CD14-positive monocyte (primary cell): ENCODE measurements at regions not wholly inside any gene's neighbourhood (a gene's known extent, or its start where the extent isn't known, plus 50 kb on each side); places are given as distances from the start of the nearest gene placed in this dataset.

Source experiments
- DNase-seq, 3 donors: peaks; one replicate each; pipeline ENCODE4 v3.0.0-alpha.2; 2011 to 2022
- H2AFZ ChIP-seq: 2 replicates; pipeline ENCODE4 v1.6.0; 2012; ENCODE audit warnings: mild to moderate bottlenecking, low read depth, low read length, inconsistent platforms; ENCODE audit not compliant: insufficient read depth, poor library complexity, severe bottlenecking
- H3K27ac ChIP-seq, 2 donors: 1 replicate in 1 of 2; 2 replicates in 1 of 2; pipeline ENCODE4 v1.5.1; 2012 to 2013; ENCODE audit warnings: low read length in 2 of 2, control low read depth in 1 of 2, inconsistent platforms in 1 of 2, low read depth in 1 of 2, mild to moderate bottlenecking in 1 of 2
- H3K27me3 ChIP-seq, 2 donors: one replicate each; pipeline versions ENCODE4 v1.6.0 to v1.6.1; 2011 to 2013; ENCODE audit warnings: low read length in 2 of 2; ENCODE audit not compliant: control insufficient read depth in 2 of 2, insufficient read depth in 2 of 2
- H3K36me3 ChIP-seq, 2 donors: replicated peaks in 1 of 2; 1 replicate in 1 of 2; 2 replicates in 1 of 2; pipeline versions ENCODE4 v1.5.1 to v1.6.1; 2012 to 2013; ENCODE audit warnings: low read length in 2 of 2, control low read depth in 1 of 2, inconsistent platforms in 1 of 2, mild to moderate bottlenecking in 1 of 2; ENCODE audit not compliant: insufficient read depth in 2 of 2, control insufficient read depth in 1 of 2
- H3K4me1 ChIP-seq, 2 donors: 1 replicate in 1 of 2; 2 replicates in 1 of 2; pipeline versions ENCODE4 v1.5.1 to v1.6.1; 2012 to 2013; ENCODE audit warnings: low read length in 2 of 2, control low read depth in 1 of 2, inconsistent platforms in 1 of 2, mild to moderate bottlenecking in 1 of 2, moderate library complexity in 1 of 2; ENCODE audit not compliant: insufficient read depth in 2 of 2, control insufficient read depth in 1 of 2
- H3K4me2 ChIP-seq: replicated peaks from 2 replicates; pipeline ENCODE3; 2012; ENCODE audit warnings: low read length, moderate library complexity, mild to moderate bottlenecking; ENCODE audit not compliant: poor library complexity, severe bottlenecking; ENCODE audit errors: extremely low read depth
- H3K4me3 ChIP-seq, 3 experiments: fragments of 200-600 bp in 1 of 3; sonication (generic) in 1 of 3; replicated peaks in 1 of 3; 1 replicate in 2 of 3; 2 replicates in 1 of 3; pipeline ENCODE4 v1.5.1; 2011 to 2013; ENCODE audit warnings: low read length in 3 of 3, mild to moderate bottlenecking in 3 of 3, control low read depth in 2 of 3, low read depth in 2 of 3, inconsistent platforms in 1 of 3, moderate library complexity in 1 of 3
- H3K79me2 ChIP-seq: 2 replicates; pipeline ENCODE4 v1.6.0; 2012; ENCODE audit warnings: mild to moderate bottlenecking, control low read depth, inconsistent platforms, low read length, moderate library complexity; ENCODE audit not compliant: insufficient read depth
- H3K9ac ChIP-seq: 2 replicates; pipeline ENCODE4 v1.6.0; 2017; ENCODE audit warnings: low read length, mild to moderate bottlenecking; ENCODE audit not compliant: insufficient read depth, poor library complexity, severe bottlenecking
- H3K9me3 ChIP-seq, 2 donors: replicated peaks in 1 of 2; 1 replicate in 1 of 2; 2 replicates in 1 of 2; pipeline versions ENCODE4 v1.5.1 to v1.6.1; 2012 to 2013; ENCODE audit warnings: low read length in 2 of 2, control low read depth in 1 of 2; ENCODE audit not compliant: control insufficient read depth in 1 of 2, insufficient read depth in 1 of 2
- H4K20me1 ChIP-seq: 2 replicates; pipeline ENCODE4 v1.6.0; 2012; ENCODE audit warnings: mild to moderate bottlenecking, low read length, control low read depth, moderate library complexity; ENCODE audit not compliant: insufficient read depth
- H3K27ac Mint-ChIP-seq, 7 donors: one replicate each; pipeline ENCODE4 v1.8.0; 2020; ENCODE audit warnings: mild to moderate bottlenecking in 7 of 7, mixed read lengths in 7 of 7, moderate library complexity in 6 of 7, inconsistent platforms in 2 of 7
- H3K27me3 Mint-ChIP-seq, 3 donors: one replicate each; pipeline ENCODE4 v1.8.0; 2021 to 2022; ENCODE audit warnings: low read depth in 3 of 3, mild to moderate bottlenecking in 3 of 3, mixed read lengths in 3 of 3, moderate library complexity in 3 of 3, inconsistent platforms in 1 of 3
- H3K36me3 Mint-ChIP-seq, 2 donors: one replicate each; pipeline ENCODE4 v1.8.0; 2020; ENCODE audit warnings: mixed read lengths in 2 of 2, inconsistent platforms in 1 of 2, mild to moderate bottlenecking in 1 of 2
- H3K4me1 Mint-ChIP-seq: one replicate; pipeline ENCODE4 v1.8.0; 2020; ENCODE audit warnings: mild to moderate bottlenecking, mixed read lengths
- H3K4me3 Mint-ChIP-seq, 2 donors: one replicate each; pipeline ENCODE4 v1.8.0; 2020; ENCODE audit warnings: mild to moderate bottlenecking in 2 of 2, mixed read lengths in 2 of 2, moderate library complexity in 1 of 2
- H3K9me3 Mint-ChIP-seq, 7 donors: one replicate each; pipeline ENCODE4 v1.8.0; 2020 to 2022; ENCODE audit warnings: mixed read lengths in 7 of 7, mild to moderate bottlenecking in 6 of 7, moderate library complexity in 6 of 7, inconsistent platforms in 2 of 7
- WGBS: methylation state at CpG from one replicate; pipeline ENCODE4 v1.1.5; 2013; ENCODE audit warnings: missing lambda C conversion rate; ENCODE audit not compliant: insufficient coverage; 5-methylcytosine and 5-hydroxymethylcytosine counted together
- intact Hi-C, 2 donors: fragments of 100-400 bp; cut with micrococcal nuclease; formaldehyde crosslinking; loops; one replicate each; pipeline versions ENCODE4 v1.15.0 to v1.15.1; 2023
- TF ChIP-seq, protein P1 (sequence below): fragments of 200-600 bp; IDR thresholded peaks from one replicate; pipeline ENCODE4 v1.8.0; 2022; ENCODE audit warnings: antibody characterized with exemption, mild to moderate bottlenecking

DNA sequence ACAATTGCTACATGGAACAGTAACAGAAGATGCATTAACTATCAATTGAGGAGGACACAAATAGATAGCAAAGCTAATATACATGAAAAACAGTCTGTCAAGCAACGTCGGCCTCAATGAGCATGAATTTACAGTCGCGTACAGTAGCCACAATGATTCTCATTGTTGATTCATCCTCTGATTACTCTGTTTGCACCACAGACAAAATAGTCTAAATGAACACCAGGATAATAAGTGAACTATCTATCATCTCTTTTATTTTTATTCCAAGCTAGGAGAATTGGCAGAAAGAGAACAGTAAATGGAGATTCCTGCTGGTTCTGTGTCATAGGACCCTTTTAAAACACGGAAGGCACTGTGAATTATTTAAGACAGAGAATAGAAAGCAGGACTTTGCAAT lies 108.5 kb downstream of the EVX1 start:
- Histone ChIP-seq H3K36me3 (no peaks in the 10 kb centered on the region), H3K9ac (no peak overlapping the region), H3K4me3 (no peak overlapping the region), H3K27ac (no peak overlapping the region), H4K20me1 (no peaks in the 10 kb centered on the region), H3K4me2 (no peak overlapping the region), H2AFZ (no peak overlapping the region), H3K4me1 (no peaks in the 10 kb centered on the region), H3K27me3 (peaks cover 7 to 9% of the 10 kb centered on the region in 2 donors), H3K9me3 (no peaks in the 10 kb centered on the region), H3K79me2 (no peaks in the 10 kb centered on the region)
- no peak for DNase-seq
- TF ChIP-seq, protein P1, sequence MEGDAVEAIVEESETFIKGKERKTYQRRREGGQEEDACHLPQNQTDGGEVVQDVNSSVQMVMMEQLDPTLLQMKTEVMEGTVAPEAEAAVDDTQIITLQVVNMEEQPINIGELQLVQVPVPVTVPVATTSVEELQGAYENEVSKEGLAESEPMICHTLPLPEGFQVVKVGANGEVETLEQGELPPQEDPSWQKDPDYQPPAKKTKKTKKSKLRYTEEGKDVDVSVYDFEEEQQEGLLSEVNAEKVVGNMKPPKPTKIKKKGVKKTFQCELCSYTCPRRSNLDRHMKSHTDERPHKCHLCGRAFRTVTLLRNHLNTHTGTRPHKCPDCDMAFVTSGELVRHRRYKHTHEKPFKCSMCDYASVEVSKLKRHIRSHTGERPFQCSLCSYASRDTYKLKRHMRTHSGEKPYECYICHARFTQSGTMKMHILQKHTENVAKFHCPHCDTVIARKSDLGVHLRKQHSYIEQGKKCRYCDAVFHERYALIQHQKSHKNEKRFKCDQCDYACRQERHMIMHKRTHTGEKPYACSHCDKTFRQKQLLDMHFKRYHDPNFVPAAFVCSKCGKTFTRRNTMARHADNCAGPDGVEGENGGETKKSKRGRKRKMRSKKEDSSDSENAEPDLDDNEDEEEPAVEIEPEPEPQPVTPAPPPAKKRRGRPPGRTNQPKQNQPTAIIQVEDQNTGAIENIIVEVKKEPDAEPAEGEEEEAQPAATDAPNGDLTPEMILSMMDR, result no peak
- H3K27ac Mint-ChIP-seq, result no peak overlapping the region
- no peak overlapping the region for H3K4me3 Mint-ChIP-seq
- peaks cover 0 to 3% (median 0%) of the 10 kb centered on the region in 7 donors for H3K9me3 Mint-ChIP-seq
- intact Hi-C loops, result no loop called here
- no peaks in the 10 kb centered on the region for H3K36me3 Mint-ChIP-seq
- WGBS, result no CpG with 5 or more reads among the region's 5 CpGs
- H3K27me3 Mint-ChIP-seq, result peaks cover 4 to 12% (median 4%) of the 10 kb centered on the region in 3 donors
- H3K4me1 Mint-ChIP-seq, result peaks cover 1% of the 10 kb centered on the region

DNA sequence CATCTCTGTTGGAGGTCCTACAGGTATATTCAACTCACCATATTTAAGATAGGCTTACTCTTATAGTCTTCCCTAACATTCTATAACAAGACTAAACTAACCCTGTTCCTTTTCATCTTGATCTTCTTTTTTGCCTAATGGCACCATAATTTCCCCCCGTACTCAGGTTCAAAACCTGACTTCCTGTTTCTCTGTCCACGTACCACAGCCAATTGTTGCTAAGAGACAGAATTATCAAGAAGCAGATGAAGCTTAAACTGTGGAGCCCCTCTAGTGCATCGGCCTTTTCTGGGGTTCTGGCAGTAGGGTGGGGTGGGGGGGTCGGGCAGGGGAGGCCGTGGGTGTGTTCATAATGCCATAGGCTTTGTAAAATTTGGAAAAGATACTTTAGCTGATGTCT lies 109.2 kb downstream of the EVX1 start:
- H3K36me3 ChIP-seq, result no peaks in the 10 kb centered on the region
- H3K9me3 ChIP-seq, result no peaks in the 10 kb centered on the region
- H3K9ac ChIP-seq, result no peak overlapping the region
- WGBS, result no CpG with 5 or more reads among the region's 5 CpGs
- H3K27me3 ChIP-seq, result peaks cover 7 to 9% of the 10 kb centered on the region in 2 donors
- H4K20me1 ChIP-seq, result no peaks in the 10 kb centered on the region
- TF ChIP-seq, protein P1, result no peak
- H3K79me2 ChIP-seq, result no peaks in the 10 kb centered on the region
- peaks cover 4 to 12% (median 4%) of the 10 kb centered on the region in 3 donors for H3K27me3 Mint-ChIP-seq
- no peak overlapping the region for H3K27ac ChIP-seq
- H3K4me1 ChIP-seq, result no peaks in the 10 kb centered on the region
- peaks cover 1% of the 10 kb centered on the region for H3K4me1 Mint-ChIP-seq
- no peak overlapping the region for H3K4me3 ChIP-seq
- no peaks in the 10 kb centered on the region for H3K36me3 Mint-ChIP-seq
- H3K4me2 ChIP-seq, result no peak overlapping the region
- H3K4me3 Mint-ChIP-seq, result no peak overlapping the region
- intact Hi-C loops, result no loop called here
- no peak overlapping the region for H2AFZ ChIP-seq
- peaks cover 0 to 3% (median 0%) of the 10 kb centered on the region in 7 donors for H3K9me3 Mint-ChIP-seq
- no peak for DNase-seq
- no peak overlapping the region for H3K27ac Mint-ChIP-seq
